Thyroid gland (tissue), 4 donors: ENCODE measurements at regions not wholly inside any gene's neighbourhood (a gene's known extent, or its start where the extent isn't known, plus 50 kb on each side); places are given as distances from the start of the nearest gene placed in this dataset.

ENCODE experiments used
- DNase-seq, 2 donors: peaks; one replicate each; pipeline ENCODE4 v3.0.0-alpha.2; 2019
- H3K27ac ChIP-seq, 3 donors: fragments of 200-600 bp; sonication (generic); 1 replicate in 2 of 3; 2 replicates in 1 of 3; pipeline ENCODE4 v1.5.1; 2016 to 2019; ENCODE audit warnings: mild to moderate bottlenecking in 1 of 3, moderate library complexity in 1 of 3
- H3K27me3 ChIP-seq: fragments of 200-600 bp; sonication (generic); one replicate; pipeline ENCODE4 v1.5.1; 2019
- H3K36me3 ChIP-seq, 2 donors: fragments of 200-600 bp; sonication (generic); one replicate each; pipeline ENCODE4 v1.5.1; 2016 to 2019
- H3K4me1 ChIP-seq, 2 donors: fragments of 200-600 bp; sonication (generic); one replicate each; pipeline ENCODE4 v1.5.1; 2017 to 2019
- H3K4me3 ChIP-seq, 3 donors: fragments of 200-600 bp; sonication (generic); replicated peaks in 1 of 3; 1 replicate in 2 of 3; 2 replicates in 1 of 3; pipeline ENCODE4 v1.5.1; 2016; ENCODE audit warnings: mild to moderate bottlenecking in 1 of 3
- H3K9me3 ChIP-seq: fragments of 200-600 bp; sonication (generic); one replicate; pipeline ENCODE4 v1.5.1; 2017
- CTCF ChIP-seq, 6 experiments: fragments of 200-600 bp in 3 of 6; fragments of 450-650 bp in 3 of 6; sonication (generic) in 3 of 6; IDR thresholded peaks; one replicate each; pipeline ENCODE4 v1.5.1; 2016 to 2019; ENCODE audit warnings: antibody characterized with exemption in 6 of 6, mild to moderate bottlenecking in 2 of 6, inconsistent platforms in 1 of 6, moderate library complexity in 1 of 6
- POLR2A ChIP-seq, 2 donors: fragments of 450-650 bp; IDR thresholded peaks; one replicate each; pipeline ENCODE4 v1.6.1; 2017; ENCODE audit warnings: antibody characterized with exemption in 2 of 2, mild to moderate bottlenecking in 2 of 2, moderate library complexity in 1 of 2
- WGBS, 2 donors: methylation state at CpG; one replicate each; pipeline ENCODE4 v1.1.5; 2017; 5-methylcytosine and 5-hydroxymethylcytosine counted together
- intact Hi-C: fragments of 100-400 bp; cut with DNase I; formaldehyde crosslinking; loops from one replicate; pipeline ENCODE4 v1.15.1; 2023

- no peak overlapping the region for H3K27ac ChIP-seq
- TF ChIP-seq CTCF (IDR thresholded peaks at IDR 0.05), result no peak
- no peak for TF ChIP-seq POLR2A (IDR thresholded peaks at IDR 0.05)
- H3K4me1 ChIP-seq, result no peaks in the 10 kb centered on the region
- no peak overlapping the region for H3K4me3 ChIP-seq
- intact Hi-C loops, result no loop called here
- no peaks in the 10 kb centered on the region for H3K9me3 ChIP-seq
- WGBS, 2 donors, result 46 to 53% methylated on average over 8 of the region's 8 CpGs
- DNase-seq, result no peak
- no peaks in the 10 kb centered on the region for H3K36me3 ChIP-seq
- no peaks in the 10 kb centered on the region for H3K27me3 ChIP-seq
Observed at GRCh38 chr3:16658004-16658924, 53.0 kb upstream of the DAZL start.

GRCh38 chr3:16658925-16659793, 53.9 kb upstream of the DAZL start:
- Histone ChIP-seq H3K27me3 (no peaks in the 10 kb centered on the region), H3K36me3 (no peaks in the 10 kb centered on the region), H3K4me3 (no peak overlapping the region), H3K9me3 (no peaks in the 10 kb centered on the region), H3K27ac (no peak overlapping the region), H3K4me1 (no peaks in the 10 kb centered on the region)
- intact Hi-C loops, result no loop called here
- TF ChIP-seq CTCF (IDR thresholded peaks at IDR 0.05) (no peak), POLR2A (IDR thresholded peaks at IDR 0.05) (no peak)
- DNase-seq, result no peak
- 72 to 74% methylated on average over 3 of the region's 3 CpGs for WGBS, 2 donors

GRCh38 chr3:16663854-16664712, 58.9 kb upstream of the DAZL start:
- H3K27me3 ChIP-seq, result no peaks in the 10 kb centered on the region
- H3K9me3 ChIP-seq, result no peaks in the 10 kb centered on the region
- H3K4me3 ChIP-seq, result no peak overlapping the region
- H3K36me3 ChIP-seq, result no peaks in the 10 kb centered on the region
- 68% methylated on average over 8 of the region's 8 CpGs for WGBS, 2 donors
- intact Hi-C loops, result no loop called here
- DNase-seq, result no peak
- no peak overlapping the region for H3K27ac ChIP-seq
- no peaks in the 10 kb centered on the region for H3K4me1 ChIP-seq
- TF ChIP-seq POLR2A (IDR thresholded peaks at IDR 0.05) (no peak), CTCF (IDR thresholded peaks at IDR 0.05) (no peak)

- no peak overlapping the region for H3K4me3 ChIP-seq
- H3K36me3 ChIP-seq, result no peaks in the 10 kb centered on the region
- WGBS, 2 donors, result 48 to 51% methylated on average over 6 of the region's 6 CpGs
- intact Hi-C loops, result no loop called here
- no peaks in the 10 kb centered on the region for H3K9me3 ChIP-seq
- H3K4me1 ChIP-seq, result no peaks in the 10 kb centered on the region
- no peaks in the 10 kb centered on the region for H3K27me3 ChIP-seq
- no peak for DNase-seq
- no peak overlapping the region for H3K27ac ChIP-seq
- TF ChIP-seq POLR2A (IDR thresholded peaks at IDR 0.05), result no peak
- TF ChIP-seq CTCF (IDR thresholded peaks at IDR 0.05), result no peak
Observed at GRCh38 chr3:16665282-16665741, 60.1 kb upstream of the DAZL start.
